ENCODE measurements at regions not wholly inside any gene's neighbourhood (a gene's known extent, or its start where the extent isn't known, plus 50 kb on each side); places are given as distances from the start of the nearest gene placed in this dataset.

DNA sequence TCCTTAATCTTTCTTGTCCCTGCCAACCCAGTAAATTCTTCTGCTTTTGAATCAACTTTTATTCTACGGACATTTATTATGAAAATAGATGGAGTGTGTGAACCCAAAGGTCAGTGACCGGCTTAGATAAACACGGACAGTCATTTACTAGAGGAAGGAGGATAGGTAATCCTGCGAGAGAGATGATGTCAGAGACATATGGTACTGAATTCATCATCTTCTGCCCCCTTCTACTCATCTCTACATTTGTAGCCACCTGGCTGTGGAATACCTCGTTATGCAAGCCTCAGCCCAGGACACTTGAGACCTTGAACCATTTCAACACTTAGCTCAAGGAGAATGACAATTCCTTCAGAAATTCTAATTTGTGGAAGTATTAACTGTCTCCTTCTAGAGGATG is 443.6 kb downstream of the TDRD15 start:
- BruUV-seq (replicated peaks) = no TSS peak
- H3K36me3 ChIP-seq (ENCODE audit: control insufficient read depth, insufficient read depth, low read length) = no peaks in the 10 kb centered on the region
- dilution Hi-C loops (cut with HindIII; ENCODE audit: low sequenced_read_pairs, unreplicated experiment) = no loop called here

More for the DNA sequence above, 443.6 kb downstream of the TDRD15 start:
- Histone ChIP-seq H4K8ac (ENCODE audit: low read depth in 2 of 2, low read length in 2 of 2) (no peak overlapping the region), H3K56ac (ENCODE audit: extremely low read depth, insufficient read depth, low read length) (no peak overlapping the region), H3K9me1 (ENCODE audit: insufficient read depth, low read length) (no peaks in the 10 kb centered on the region), H3K4me1 (ENCODE audit: control insufficient read depth, insufficient read depth, low read length) (no peaks in the 10 kb centered on the region), H4K20me1 (ENCODE audit: insufficient read depth, low read length) (no peaks in the 10 kb centered on the region), H3K9me3 (ENCODE audit: control insufficient read depth, insufficient read depth, low read length) (no peaks in the 10 kb centered on the region), H2BK15ac (ENCODE audit: low read depth, low read length) (no peak overlapping the region), H2AFZ (replicated peaks; ENCODE audit: low read length, poor library complexity) (no peak overlapping the region), H4K5ac (ENCODE audit: low read depth, low read length) (no peak overlapping the region), H3K27ac (ENCODE audit: insufficient read depth, low read length) (no peak overlapping the region), H2AK5ac (ENCODE audit: low read depth, low read length) (no peak overlapping the region), H2AK9ac (replicated peaks; ENCODE audit: low read depth, low read length, poor library complexity) (no peak overlapping the region), H2BK120ac (ENCODE audit: low read depth, low read length) (no peak overlapping the region), H3K9ac (ENCODE audit: low read depth, low read length) (no peak overlapping the region), H2BK20ac (ENCODE audit: low read depth, low read length) (no peak overlapping the region), H3K18ac (ENCODE audit: low read depth, low read length) (no peak overlapping the region), H3K4ac (ENCODE audit: low read depth, low read length) (no peak overlapping the region), H3K14ac (replicated peaks; ENCODE audit: low read depth, low read length) (no peak overlapping the region), H3K23ac (ENCODE audit: low read depth, low read length) (no peak overlapping the region), H4K91ac (ENCODE audit: insufficient read depth, low read depth, low read length) (no peak overlapping the region), H3K4me2 (ENCODE audit: low read depth, low read length) (no peak overlapping the region), H2BK5ac (ENCODE audit: low read depth, low read length, poor library complexity, severe bottlenecking) (no peak overlapping the region), H3K79me1 (ENCODE audit: low read depth in 1 of 2, low read length in 2 of 2) (no peaks in the 10 kb centered on the region), H3K27me3 (ENCODE audit: control insufficient read depth, insufficient read depth, low read length) (no peaks in the 10 kb centered on the region), H3K4me3 (ENCODE audit: insufficient read depth, low read depth, low read length) (no peak overlapping the region)
- in situ Hi-C loops (cut with MboI; ENCODE audit: low sequenced_read_pairs) = no loop called here
- DNase-seq = peak; percentile 4
- POLR2A ChIA-PET (ENCODE audit: unreplicated experiment) = no interaction called here
- no peak for ATAC-seq (ENCODE audit: low read depth)
- no CpG with 5 or more reads among the region's 5 CpGs for WGBS, 2 experiments (ENCODE audit: extremely low coverage in 2 of 2, insufficient read length in 1 of 2)
- intact Hi-C loops (cut with micrococcal nuclease) = no loop called here
- CTCF ChIA-PET = no interaction called here
- TF ChIP-seq CHD1 (IDR thresholded peaks at IDR 0.05; ENCODE audit: low read depth, low read length) (no peak), MAZ (IDR thresholded peaks at IDR 0.05; ENCODE audit: borderline replicate concordance, low read depth, low read length) (no peak), MXI1 (IDR thresholded peaks at IDR 0.05; ENCODE audit: borderline replicate concordance, low read depth, low read length) (no peak), BHLHE40 (IDR thresholded peaks at IDR 0.05; ENCODE audit: low read depth, low read length) (no peak), SMC3 (IDR thresholded peaks at IDR 0.05; ENCODE audit: low read depth, low read length) (no peak), CEBPB (IDR thresholded peaks at IDR 0.05; ENCODE audit: low read depth, low read length) (no peak)
- TF ChIP-seq, protein P1, sequence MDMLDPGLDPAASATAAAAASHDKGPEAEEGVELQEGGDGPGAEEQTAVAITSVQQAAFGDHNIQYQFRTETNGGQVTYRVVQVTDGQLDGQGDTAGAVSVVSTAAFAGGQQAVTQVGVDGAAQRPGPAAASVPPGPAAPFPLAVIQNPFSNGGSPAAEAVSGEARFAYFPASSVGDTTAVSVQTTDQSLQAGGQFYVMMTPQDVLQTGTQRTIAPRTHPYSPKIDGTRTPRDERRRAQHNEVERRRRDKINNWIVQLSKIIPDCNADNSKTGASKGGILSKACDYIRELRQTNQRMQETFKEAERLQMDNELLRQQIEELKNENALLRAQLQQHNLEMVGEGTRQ (IDR thresholded peaks at IDR 0.05; ENCODE audit: low read depth, low read length) = no peak
- TF ChIP-seq, protein P2, sequence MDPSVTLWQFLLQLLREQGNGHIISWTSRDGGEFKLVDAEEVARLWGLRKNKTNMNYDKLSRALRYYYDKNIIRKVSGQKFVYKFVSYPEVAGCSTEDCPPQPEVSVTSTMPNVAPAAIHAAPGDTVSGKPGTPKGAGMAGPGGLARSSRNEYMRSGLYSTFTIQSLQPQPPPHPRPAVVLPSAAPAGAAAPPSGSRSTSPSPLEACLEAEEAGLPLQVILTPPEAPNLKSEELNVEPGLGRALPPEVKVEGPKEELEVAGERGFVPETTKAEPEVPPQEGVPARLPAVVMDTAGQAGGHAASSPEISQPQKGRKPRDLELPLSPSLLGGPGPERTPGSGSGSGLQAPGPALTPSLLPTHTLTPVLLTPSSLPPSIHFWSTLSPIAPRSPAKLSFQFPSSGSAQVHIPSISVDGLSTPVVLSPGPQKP (IDR thresholded peaks at IDR 0.05; ENCODE audit: borderline replicate concordance, low read depth, low read length) = no peak

All from IMR-90 (cell line).